ENCODE measurements at regions not wholly inside any gene's neighbourhood (a gene's known extent, or its start where the extent isn't known, plus 50 kb on each side); places are given as distances from the start of the nearest gene placed in this dataset.

GRCh38 chr12:39682689-39683477, 63.3 kb upstream of the ABCD2 start:
- TF ChIP-seq CTCF (conservative IDR thresholded peaks at IDR 0.05; ENCODE audit: low read depth, low read length) (no peak), RAD21 (IDR thresholded peaks at IDR 0.05; ENCODE audit: low read length) (no peak), RFX5 (IDR thresholded peaks at IDR 0.05; ENCODE audit: low read depth, low read length) (no peak)

Measured in IMR-90 (cell line).